ENCODE measurements at regions not wholly inside any gene's neighbourhood (a gene's known extent, or its start where the extent isn't known, plus 50 kb on each side); places are given as distances from the start of the nearest gene placed in this dataset.

GRCh38 chr6:14915888-14916832 is 329.7 kb upstream of the JARID2 start:
- no peak overlapping the region for H3K27ac ChIP-seq (ENCODE audit: insufficient read length, low read depth, low read length)

More at GRCh38 chr6:14915888-14916832, 329.7 kb upstream of the JARID2 start:
- H3K9me3 ChIP-seq (ENCODE audit: control insufficient read depth, low read depth, low read length): no peaks in the 10 kb centered on the region
- H4K8ac ChIP-seq (replicated peaks; ENCODE audit: insufficient read length, low read depth, low read length): no peak overlapping the region
- H3K14ac ChIP-seq (ENCODE audit: insufficient read depth, low read length): no peak overlapping the region; the same call in 1 of the 2 replicates
- no peak overlapping the region for H4K5ac ChIP-seq (ENCODE audit: insufficient read length, low read depth, low read length)
- no peak for DNase-seq
- no peaks in the 10 kb centered on the region; a peak in 1 of 5 replicates for H3K9me3 Mint-ChIP-seq
- H3K79me1 ChIP-seq (ENCODE audit: insufficient read depth, low read depth, low read length, poor library complexity, severe bottlenecking): no peaks in the 10 kb centered on the region
- peaks cover 3 to 7% (median 5%) of the 10 kb centered on the region in 3 experiments; a peak in 3 of 7 replicates for H3K36me3 Mint-ChIP-seq (ENCODE audit: insufficient read depth in 1 of 3, low read depth in 3 of 3)
- no peaks in the 10 kb centered on the region; the same call in 1 of the 2 replicates for H3K79me2 ChIP-seq (ENCODE audit: insufficient read depth, low read length)
- no peak overlapping the region for H2BK120ac ChIP-seq (ENCODE audit: low read depth, low read length, poor library complexity, severe bottlenecking)
- H3K27me3 ChIP-seq (ENCODE audit: insufficient read depth, low read length): no peaks in the 10 kb centered on the region
- H3K9ac ChIP-seq (ENCODE audit: extremely low read depth, insufficient read length, low read length): no peak overlapping the region
- H2BK15ac ChIP-seq (ENCODE audit: low read depth, low read length): no peak overlapping the region
- no peak overlapping the region for H2AFZ ChIP-seq (ENCODE audit: low read length)
- H3K4me1 ChIP-seq (ENCODE audit: insufficient read depth, low read length): peaks cover 5% of the 10 kb centered on the region; the same call in 1 of the 2 replicates
- no peaks in the 10 kb centered on the region for H4K20me1 ChIP-seq (ENCODE audit: control insufficient read depth, insufficient read depth, insufficient read length)
- no peak overlapping the region for H4K91ac ChIP-seq (ENCODE audit: insufficient read length, low read depth, low read length)
- H3K4me2 ChIP-seq (ENCODE audit: insufficient read depth, insufficient read length, low read length): no peak overlapping the region
- H3K4me3 Mint-ChIP-seq: no peak overlapping the region
- no peaks in the 10 kb centered on the region; the same call in 1 of the 2 replicates for H3K27me3 Mint-ChIP-seq (ENCODE audit: low read depth)
- no peak overlapping the region for H3K56ac ChIP-seq (ENCODE audit: insufficient read length, low read depth, low read length)
- no peak overlapping the region for H3K4ac ChIP-seq (ENCODE audit: low read depth, low read length)
- H2AK5ac ChIP-seq (ENCODE audit: insufficient read length, low read length): no peak overlapping the region
- no peak overlapping the region for H2BK12ac ChIP-seq (ENCODE audit: insufficient read length, low read depth, low read length)
- H3K23ac ChIP-seq (ENCODE audit: insufficient read length, low read depth, low read length): no peak overlapping the region
- no peaks in the 10 kb centered on the region for H3K23me2 ChIP-seq (ENCODE audit: insufficient read length, low read depth, low read length, poor library complexity, severe bottlenecking)
- no CpG with 5 or more reads among the region's 36 CpGs for WGBS (ENCODE audit: extremely low coverage, insufficient read length, low lambda C conversion rate)
- H3K18ac ChIP-seq (ENCODE audit: insufficient read length, low read depth, low read length): no peak overlapping the region
- H2BK5ac ChIP-seq (ENCODE audit: insufficient read length, low read length): no peak overlapping the region
- H2BK20ac ChIP-seq (ENCODE audit: low read depth, low read length, poor library complexity, severe bottlenecking): no peak overlapping the region
- H3K27ac Mint-ChIP-seq: peak overlapping the region in 1 of 3 experiments; percentile 31; a peak in 2 of 7 replicates
- TF ChIP-seq CTCF (conservative IDR thresholded peaks at IDR 0.05): no peak
- peaks cover 25 to 28% of the 10 kb centered on the region in 2 experiments for H3K4me1 Mint-ChIP-seq
- no peak overlapping the region for H3T11ph ChIP-seq (ENCODE audit: low read length)
